ENCODE measurements at regions not wholly inside any gene's neighbourhood (a gene's known extent, or its start where the extent isn't known, plus 50 kb on each side); places are given as distances from the start of the nearest gene placed in this dataset.

- TF ChIP-seq CTCF (IDR thresholded peaks at IDR 0.05; ENCODE audit: insufficient read depth, low read length, poor library complexity, severe bottlenecking) (no peak), EZH2phosphoT487 (conservative IDR thresholded peaks at IDR 0.05; ENCODE audit: low read length) (no peak)
These were observed 1132.4 kb downstream of the BRD1 start for GRCh38 chr22:48695251-48695650.
